Breast epithelium (tissue), 3 donors: ENCODE measurements at regions not wholly inside any gene's neighbourhood (a gene's known extent, or its start where the extent isn't known, plus 50 kb on each side); places are given as distances from the start of the nearest gene placed in this dataset.

ENCODE experiments used
- POLR2A ChIP-seq: fragments of 450-650 bp; IDR thresholded peaks from one replicate; pipeline ENCODE4 v1.6.1; 2016; ENCODE audit warnings: antibody characterized with exemption, mild to moderate bottlenecking, moderate library complexity
- TF ChIP-seq, protein P1 (sequence below), 3 donors: fragments of 450-650 bp; IDR thresholded peaks; one replicate each; pipeline ENCODE4 v1.5.1; 2016 to 2017; ENCODE audit warnings: antibody characterized with exemption in 3 of 3, mild to moderate bottlenecking in 3 of 3, moderate library complexity in 3 of 3

DNA sequence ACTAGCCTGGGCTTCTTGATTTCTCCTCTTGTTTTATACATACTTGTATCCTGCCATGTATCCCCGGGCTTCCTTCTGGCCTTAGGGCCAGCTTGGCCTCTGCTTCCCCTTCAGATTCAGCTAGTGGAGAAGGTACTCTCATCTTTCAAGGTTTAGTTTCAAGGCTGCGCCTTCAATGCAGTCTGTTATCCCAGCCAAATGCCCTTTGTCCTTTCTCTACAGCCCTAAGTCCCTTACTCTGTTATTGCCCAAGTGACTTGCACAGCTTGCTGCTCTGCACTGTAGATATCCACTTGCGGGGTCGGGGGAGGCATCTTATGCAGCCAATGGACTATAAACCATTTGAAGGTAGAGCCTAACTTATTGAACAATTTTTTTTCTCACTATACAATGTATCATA, 357.5 kb downstream of the PPP1R2C start:
- TF ChIP-seq, protein P1, sequence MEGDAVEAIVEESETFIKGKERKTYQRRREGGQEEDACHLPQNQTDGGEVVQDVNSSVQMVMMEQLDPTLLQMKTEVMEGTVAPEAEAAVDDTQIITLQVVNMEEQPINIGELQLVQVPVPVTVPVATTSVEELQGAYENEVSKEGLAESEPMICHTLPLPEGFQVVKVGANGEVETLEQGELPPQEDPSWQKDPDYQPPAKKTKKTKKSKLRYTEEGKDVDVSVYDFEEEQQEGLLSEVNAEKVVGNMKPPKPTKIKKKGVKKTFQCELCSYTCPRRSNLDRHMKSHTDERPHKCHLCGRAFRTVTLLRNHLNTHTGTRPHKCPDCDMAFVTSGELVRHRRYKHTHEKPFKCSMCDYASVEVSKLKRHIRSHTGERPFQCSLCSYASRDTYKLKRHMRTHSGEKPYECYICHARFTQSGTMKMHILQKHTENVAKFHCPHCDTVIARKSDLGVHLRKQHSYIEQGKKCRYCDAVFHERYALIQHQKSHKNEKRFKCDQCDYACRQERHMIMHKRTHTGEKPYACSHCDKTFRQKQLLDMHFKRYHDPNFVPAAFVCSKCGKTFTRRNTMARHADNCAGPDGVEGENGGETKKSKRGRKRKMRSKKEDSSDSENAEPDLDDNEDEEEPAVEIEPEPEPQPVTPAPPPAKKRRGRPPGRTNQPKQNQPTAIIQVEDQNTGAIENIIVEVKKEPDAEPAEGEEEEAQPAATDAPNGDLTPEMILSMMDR (IDR thresholded peaks at IDR 0.05) = no peak
- TF ChIP-seq POLR2A = no peak
